Left lung (tissue), 4 donors: ENCODE measurements at regions not wholly inside any gene's neighbourhood (a gene's known extent, or its start where the extent isn't known, plus 50 kb on each side); places are given as distances from the start of the nearest gene placed in this dataset.

Experiments used
- ATAC-seq: fragments of 200-7000 bp; cut with Tn5 transposase; one replicate; pipeline ENCODE4 v1.9.1; 2020; ENCODE audit warnings: moderate library complexity
- DNase-seq, 4 donors: peaks; one replicate each; pipeline ENCODE4 v3.0.0-alpha.2; 2013 to 2020
- H3K27ac ChIP-seq, 2 donors: fragments of 200-600 bp; sonication (generic) in 1 of 2; one replicate each; pipeline versions ENCODE4 v1.5.0 to v1.8.0; 2020 to 2021
- H3K27me3 ChIP-seq, 2 donors: fragments of 200-600 bp; sonication (generic) in 1 of 2; one replicate each; pipeline versions ENCODE4 v1.5.0 to v1.8.0; 2020 to 2021
- H3K36me3 ChIP-seq, 2 donors: fragments of 200-600 bp; sonication (generic) in 1 of 2; one replicate each; pipeline versions ENCODE4 v1.5.0 to v1.8.0; 2020 to 2021
- H3K4me1 ChIP-seq, 2 donors: fragments of 200-600 bp; one replicate each; pipeline ENCODE4 v1.8.0; 2021
- H3K4me3 ChIP-seq, 2 donors: fragments of 200-600 bp; sonication (generic) in 1 of 2; one replicate each; pipeline versions ENCODE4 v1.5.0 to v1.8.0; 2020 to 2021; ENCODE audit warnings: mild to moderate bottlenecking in 1 of 2
- H3K9me3 ChIP-seq, 2 donors: fragments of 200-600 bp; sonication (generic) in 1 of 2; one replicate each; pipeline versions ENCODE4 v1.5.0 to v1.8.0; 2020 to 2021
- CTCF ChIP-seq, 2 donors: fragments of 200-600 bp; sonication (generic) in 1 of 2; IDR thresholded peaks; one replicate each; pipeline versions ENCODE4 v1.5.0 to v1.8.0; 2021; ENCODE audit warnings: antibody characterized with exemption in 2 of 2
- intact Hi-C, 2 donors: fragments of 100-400 bp; cut with DNase I; formaldehyde crosslinking; loops; one replicate each; pipeline versions ENCODE4 v1.11.2 to v1.14.2; 2022
- donor health status: DM: no; HTN: yes; CAD: no.
- donor health status: DM: no; HTN: no; CAD: no.

GRCh38 chr4:55183926-55184599 lies 58.7 kb upstream of the KDR start:
- no peak for DNase-seq
- no peak for TF ChIP-seq CTCF (IDR thresholded peaks at IDR 0.05)
- Histone ChIP-seq H3K4me3 (no peak overlapping the region), H3K9me3 (no peaks in the 10 kb centered on the region), H3K27me3 (no peaks in the 10 kb centered on the region), H3K4me1 (peaks cover 0 to 5% of the 10 kb centered on the region in 2 donors), H3K27ac (peak overlapping the region; percentile 53), H3K36me3 (no peaks in the 10 kb centered on the region)
- peak; percentile 83 for ATAC-seq
- intact Hi-C loops, result no loop called here

DNA sequence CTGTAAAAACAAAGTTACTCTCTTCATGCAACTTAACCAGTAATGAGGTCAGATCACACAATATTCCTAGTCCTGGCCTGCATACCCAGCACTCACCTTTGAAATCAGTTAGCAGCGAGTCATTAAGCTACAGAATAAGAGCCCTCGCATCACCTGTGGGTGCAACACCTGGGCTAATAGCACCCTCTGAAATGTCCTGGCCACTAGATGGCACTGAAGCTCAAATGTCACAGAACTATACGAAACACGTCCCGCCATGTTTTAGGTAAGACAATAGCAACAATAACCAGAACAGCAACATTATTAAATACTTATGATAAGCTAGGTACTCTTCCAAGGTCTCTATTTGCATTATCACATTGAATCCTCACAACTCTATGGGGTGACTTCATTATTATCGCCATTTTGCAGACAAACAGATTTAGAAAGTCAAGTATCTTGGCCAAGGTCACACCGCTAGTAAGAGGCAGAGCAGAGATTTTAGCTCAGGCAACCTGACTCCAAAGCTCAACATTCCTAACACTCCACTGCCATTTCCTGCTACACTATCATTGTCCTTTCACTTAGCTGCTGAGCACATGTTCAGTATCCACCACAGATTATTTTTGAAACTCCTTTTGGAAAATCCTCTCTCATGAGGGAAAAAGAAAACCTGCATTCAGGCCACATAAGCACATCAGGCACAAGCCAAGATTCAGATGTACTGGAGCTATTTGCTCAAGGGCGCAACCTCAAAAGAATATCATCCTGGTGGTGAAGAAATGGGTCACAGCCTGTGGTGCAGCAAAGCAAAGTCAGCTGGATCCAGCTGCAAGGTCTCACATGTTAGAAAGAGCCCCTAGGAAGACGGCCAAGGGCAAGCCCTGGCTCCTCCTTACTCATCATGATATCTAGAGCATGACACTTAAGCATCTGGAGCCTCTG lies 59.5 kb upstream of the KDR start:
- ATAC-seq (peak; percentile 61), DNase-seq (peak in 2 of 4 donors; percentile 64 to 81)
- Histone ChIP-seq H3K27ac (peak overlapping the region; percentile 53), H3K4me1 (peaks cover 0 to 5% of the 10 kb centered on the region in 2 donors), H3K27me3 (no peaks in the 10 kb centered on the region), H3K4me3 (no peak overlapping the region), H3K9me3 (no peaks in the 10 kb centered on the region), H3K36me3 (no peaks in the 10 kb centered on the region)
- intact Hi-C loops, result no loop called here
- peak in 1 of 2 donors; percentile 13 for TF ChIP-seq CTCF (IDR thresholded peaks at IDR 0.05)

- H3K9me3 ChIP-seq, result no peaks in the 10 kb centered on the region
- peaks cover 0 to 5% of the 10 kb centered on the region in 2 donors for H3K4me1 ChIP-seq
- no peak overlapping the region for H3K4me3 ChIP-seq
- no peak for TF ChIP-seq CTCF (IDR thresholded peaks at IDR 0.05)
- H3K36me3 ChIP-seq, result no peaks in the 10 kb centered on the region
- ATAC-seq (no peak), DNase-seq (no peak)
- H3K27ac ChIP-seq, result no peak overlapping the region
- intact Hi-C loops, result no loop called here
- no peaks in the 10 kb centered on the region for H3K27me3 ChIP-seq
Observed at GRCh38 chr4:55186123-55186522, 60.7 kb upstream of the KDR start.

- Histone ChIP-seq H3K4me3 (no peak overlapping the region), H3K27me3 (no peaks in the 10 kb centered on the region), H3K9me3 (no peaks in the 10 kb centered on the region), H3K4me1 (peaks cover 0 to 5% of the 10 kb centered on the region in 2 donors), H3K27ac (no peak overlapping the region), H3K36me3 (no peaks in the 10 kb centered on the region)
- no peak for ATAC-seq
- intact Hi-C loops, result no loop called here
- DNase-seq, result no peak
- TF ChIP-seq CTCF (IDR thresholded peaks at IDR 0.05), result no peak
Observed at GRCh38 chr4:55186700-55187099, 61.3 kb upstream of the KDR start.

GRCh38 chr4:55214172-55214571 lies 88.8 kb upstream of the KDR start:
- no peak for TF ChIP-seq CTCF (IDR thresholded peaks at IDR 0.05)
- no peaks in the 10 kb centered on the region for H3K36me3 ChIP-seq
- H3K4me3 ChIP-seq, result no peak overlapping the region
- no peak overlapping the region for H3K27ac ChIP-seq
- H3K4me1 ChIP-seq, result no peaks in the 10 kb centered on the region
- H3K27me3 ChIP-seq, result no peaks in the 10 kb centered on the region
- H3K9me3 ChIP-seq, result peaks cover 0 to 7% of the 10 kb centered on the region in 2 donors
- DNase-seq (peak in 1 of 4 donors; percentile 11), ATAC-seq (no peak)
- intact Hi-C loops, result no loop called here
